Stimulated activated CD8-positive, alpha-beta memory T cell treated with anti-CD3 and anti-CD28 coated beads, Interleukin-4, amount 100 ng/mL, for 48 hours (primary cell): ENCODE measurements at regions not wholly inside any gene's neighbourhood (a gene's known extent, or its start where the extent isn't known, plus 50 kb on each side); places are given as distances from the start of the nearest gene placed in this dataset.
"Not testable (repeated sequence)": the region's sequence is repeated elsewhere in the genome, so short reads cannot be mapped to it uniquely, and the experiment has no call there.

ENCODE experiments used
- DNase-seq: peaks from one replicate; pipeline ENCODE4 v3.0.0-alpha.2; 2020

- DNase-seq: no peak
Observed at GRCh38 chr21:35512346-35512745, 463.2 kb upstream of the RUNX1 start.

- DNase-seq: no peak
Observed at GRCh38 chr21:35511696-35512162, 462.6 kb upstream of the RUNX1 start.

- DNase-seq: no peak
Observed at GRCh38 chr21:35510957-35511695, 462.0 kb upstream of the RUNX1 start.

- no peak for DNase-seq
Observed at GRCh38 chr21:35510294-35510693, 461.2 kb upstream of the RUNX1 start.

GRCh38 chr21:35509001-35509704 is 460.1 kb upstream of the RUNX1 start:
- no peak for DNase-seq

- no peak for DNase-seq
Observed at GRCh38 chr21:35508139-35508888, 459.2 kb upstream of the RUNX1 start.

GRCh38 chr21:35507181-35507759 is 458.2 kb upstream of the RUNX1 start:
- no peak for DNase-seq

GRCh38 chr21:35506771-35507170 is 457.7 kb upstream of the RUNX1 start:
- DNase-seq: no peak

GRCh38 chr21:35506352-35506751 is 457.2 kb upstream of the RUNX1 start:
- no peak for DNase-seq

- DNase-seq: no peak
Observed at GRCh38 chr21:35504951-35505466, 455.9 kb upstream of the RUNX1 start.

GRCh38 chr21:35504277-35504676 is 455.2 kb upstream of the RUNX1 start:
- no peak for DNase-seq

- no peak for DNase-seq
Observed at GRCh38 chr21:35503671-35504070, 454.6 kb upstream of the RUNX1 start.

GRCh38 chr21:35502821-35503220 is 453.7 kb upstream of the RUNX1 start:
- DNase-seq: no peak

GRCh38 chr21:35497522-35497921 is 448.4 kb upstream of the RUNX1 start:
- DNase-seq: not testable (repeated sequence)

- DNase-seq: no peak
Observed at GRCh38 chr21:35491920-35492678, 443.0 kb upstream of the RUNX1 start.

GRCh38 chr21:35491114-35491513 is 442.0 kb upstream of the RUNX1 start:
- no peak for DNase-seq

- DNase-seq: no peak
Observed at GRCh38 chr21:35489389-35489980, 440.4 kb upstream of the RUNX1 start.

GRCh38 chr21:35488946-35489345 is 439.8 kb upstream of the RUNX1 start:
- no peak for DNase-seq

GRCh38 chr21:35485364-35485763 is 436.3 kb upstream of the RUNX1 start:
- no peak for DNase-seq

- no peak for DNase-seq
Observed at GRCh38 chr21:35484851-35485250, 435.7 kb upstream of the RUNX1 start.

- DNase-seq: no peak
Observed at GRCh38 chr21:35484032-35484431, 434.9 kb upstream of the RUNX1 start.
